Left ventricle myocardium inferior (tissue), 1 donor: ENCODE measurements at regions not wholly inside any gene's neighbourhood (a gene's known extent, or its start where the extent isn't known, plus 50 kb on each side); places are given as distances from the start of the nearest gene placed in this dataset.

Experiments
- DNase-seq: peaks from one replicate; pipeline ENCODE4 v3.0.0-alpha.2; 2020
- H3K27ac ChIP-seq: fragments of 200-600 bp; replicated peaks from 2 replicates; pipeline ENCODE4 v1.8.0; 2021
- H3K27me3 ChIP-seq: fragments of 200-600 bp; 2 replicates; pipeline ENCODE4 v1.8.0; 2021; ENCODE audit warnings: low read depth
- H3K36me3 ChIP-seq: fragments of 200-600 bp; 2 replicates; pipeline ENCODE4 v1.8.0; 2021
- H3K4me1 ChIP-seq: fragments of 200-600 bp; 2 replicates; pipeline ENCODE4 v1.8.0; 2021
- H3K4me3 ChIP-seq: fragments of 200-600 bp; 2 replicates; pipeline ENCODE4 v1.8.0; 2021; ENCODE audit warnings: mild to moderate bottlenecking, moderate library complexity
- H3K9me3 ChIP-seq: fragments of 200-600 bp; replicated peaks from 2 replicates; pipeline ENCODE4 v1.8.0; 2021
- intact Hi-C: fragments of 100-400 bp; cut with micrococcal nuclease; formaldehyde crosslinking; loops from one replicate; pipeline ENCODE4 v1.11.0; 2022
- TF ChIP-seq, protein P1 (sequence below): fragments of 200-600 bp; IDR thresholded peaks from 2 replicates; pipeline ENCODE4 v1.8.0; 2021; ENCODE audit warnings: antibody characterized with exemption, mild to moderate bottlenecking, borderline replicate concordance
- donor health status: DM: no; HTN: yes; CAD: no; lungs with severe emphysema.

DNA sequence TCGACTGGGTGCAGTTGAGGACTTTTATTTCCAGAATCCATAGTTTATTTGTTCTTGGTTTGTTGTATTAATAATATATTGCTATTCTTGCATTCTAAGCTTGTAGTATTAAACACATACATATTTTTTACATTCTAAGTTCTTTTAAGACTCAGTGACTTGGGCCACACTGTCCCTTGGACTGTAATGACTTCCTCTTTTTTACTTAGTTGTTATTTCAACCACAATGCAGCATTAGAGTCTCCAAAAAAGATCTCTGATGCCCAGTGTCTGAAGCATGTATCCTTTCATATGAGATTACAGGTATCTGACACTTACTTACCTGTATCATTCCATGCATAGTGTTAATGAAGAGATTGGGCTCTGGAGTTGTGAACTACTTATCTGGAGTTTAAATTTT lies 864.9 kb upstream of the PCDH20 start:
- no peak for DNase-seq
- H3K4me1 ChIP-seq, result no peaks in the 10 kb centered on the region
- H3K4me3 ChIP-seq, result no peak overlapping the region
- intact Hi-C loops, result no loop called here
- H3K36me3 ChIP-seq, result no peaks in the 10 kb centered on the region
- H3K27me3 ChIP-seq, result no peaks in the 10 kb centered on the region
- no peak overlapping the region for H3K27ac ChIP-seq
- no peaks in the 10 kb centered on the region for H3K9me3 ChIP-seq
- TF ChIP-seq, protein P1, sequence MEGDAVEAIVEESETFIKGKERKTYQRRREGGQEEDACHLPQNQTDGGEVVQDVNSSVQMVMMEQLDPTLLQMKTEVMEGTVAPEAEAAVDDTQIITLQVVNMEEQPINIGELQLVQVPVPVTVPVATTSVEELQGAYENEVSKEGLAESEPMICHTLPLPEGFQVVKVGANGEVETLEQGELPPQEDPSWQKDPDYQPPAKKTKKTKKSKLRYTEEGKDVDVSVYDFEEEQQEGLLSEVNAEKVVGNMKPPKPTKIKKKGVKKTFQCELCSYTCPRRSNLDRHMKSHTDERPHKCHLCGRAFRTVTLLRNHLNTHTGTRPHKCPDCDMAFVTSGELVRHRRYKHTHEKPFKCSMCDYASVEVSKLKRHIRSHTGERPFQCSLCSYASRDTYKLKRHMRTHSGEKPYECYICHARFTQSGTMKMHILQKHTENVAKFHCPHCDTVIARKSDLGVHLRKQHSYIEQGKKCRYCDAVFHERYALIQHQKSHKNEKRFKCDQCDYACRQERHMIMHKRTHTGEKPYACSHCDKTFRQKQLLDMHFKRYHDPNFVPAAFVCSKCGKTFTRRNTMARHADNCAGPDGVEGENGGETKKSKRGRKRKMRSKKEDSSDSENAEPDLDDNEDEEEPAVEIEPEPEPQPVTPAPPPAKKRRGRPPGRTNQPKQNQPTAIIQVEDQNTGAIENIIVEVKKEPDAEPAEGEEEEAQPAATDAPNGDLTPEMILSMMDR, result no peak

DNA sequence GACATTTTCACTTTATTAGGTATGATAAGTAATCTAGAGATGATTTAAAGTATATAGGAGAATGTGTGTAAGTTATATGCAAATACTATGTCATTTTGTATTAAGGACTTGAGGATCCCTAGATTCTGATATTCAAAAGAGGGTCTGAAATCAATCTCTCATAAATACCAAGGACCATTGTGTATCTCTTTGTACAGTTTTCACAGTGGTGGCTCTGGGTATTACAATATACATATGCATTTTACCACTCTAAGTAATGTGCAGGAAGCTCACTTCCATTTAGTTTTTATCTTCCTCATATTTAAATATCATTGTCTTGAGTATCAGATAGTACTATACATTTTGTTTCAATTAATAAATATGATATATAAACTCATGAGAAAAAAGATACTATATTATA lies 862.6 kb upstream of the PCDH20 start:
- TF ChIP-seq, protein P1, result no peak
- no peak for DNase-seq
- intact Hi-C loops, result no loop called here

DNA sequence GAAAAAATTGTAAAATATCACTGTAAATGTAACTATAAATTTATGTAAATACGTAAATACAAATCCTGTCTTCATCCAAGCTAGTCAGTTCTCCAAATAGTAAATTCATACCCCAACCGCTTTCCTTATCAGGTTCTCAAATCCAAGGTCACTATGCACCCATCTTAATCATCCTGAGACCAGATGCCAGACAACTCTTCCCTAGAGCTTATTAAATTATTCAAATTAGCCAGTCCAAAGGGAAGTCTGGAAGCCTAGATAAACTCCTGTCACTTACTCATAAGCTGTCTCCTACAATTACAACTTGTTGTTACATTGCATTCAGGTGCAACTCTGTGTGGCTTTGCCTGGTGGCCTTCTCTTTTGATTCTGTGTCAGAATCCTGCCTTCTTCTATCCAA lies 836.1 kb upstream of the PCDH20 start:
- Histone ChIP-seq H3K27me3 (no peaks in the 10 kb centered on the region), H3K27ac (no peak overlapping the region), H3K36me3 (no peaks in the 10 kb centered on the region), H3K9me3 (peaks cover 5% of the 10 kb centered on the region), H3K4me3 (no peak overlapping the region), H3K4me1 (no peaks in the 10 kb centered on the region)
- no peak for DNase-seq
- TF ChIP-seq, protein P1, result no peak
- intact Hi-C loops, result no loop called here

More for the DNA sequence above, 862.6 kb upstream of the PCDH20 start:
- Histone ChIP-seq H3K27ac (no peak overlapping the region), H3K36me3 (no peaks in the 10 kb centered on the region), H3K9me3 (peaks cover 4% of the 10 kb centered on the region), H3K27me3 (no peaks in the 10 kb centered on the region), H3K4me1 (no peaks in the 10 kb centered on the region), H3K4me3 (no peak overlapping the region)

DNA sequence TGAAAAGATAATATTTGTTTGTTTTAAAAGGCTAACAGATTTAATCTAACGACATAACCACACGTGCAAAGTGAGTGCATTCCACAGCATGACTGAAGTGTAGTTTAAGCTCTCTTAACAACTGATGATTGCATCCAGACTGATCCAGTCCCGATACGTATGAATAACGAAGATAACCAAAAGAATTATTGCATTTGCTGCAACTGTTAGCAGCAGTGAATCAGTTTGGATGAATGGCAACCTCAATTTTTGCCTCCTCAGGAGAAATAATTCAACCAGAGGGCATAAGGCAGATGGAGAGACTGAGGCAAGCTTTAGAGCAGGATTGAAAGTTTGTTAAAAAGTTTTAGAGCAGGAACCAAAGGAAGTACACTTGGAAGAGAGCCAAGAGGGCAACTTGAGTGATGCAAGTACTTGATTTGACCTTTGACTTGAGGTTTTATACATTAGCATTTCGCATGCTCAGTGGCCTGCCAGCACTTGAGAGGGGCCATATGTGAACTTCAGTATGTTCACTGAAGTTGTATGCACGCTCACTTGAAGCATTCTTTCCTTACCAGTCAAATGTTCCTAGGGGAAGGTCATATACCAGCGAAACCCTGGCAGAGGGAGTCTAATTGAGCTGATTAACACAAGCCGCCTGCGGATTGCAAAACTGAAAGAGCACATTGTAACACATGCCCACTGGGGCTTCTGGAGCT lies 835.0 kb upstream of the PCDH20 start:
- no peaks in the 10 kb centered on the region for H3K4me1 ChIP-seq
- no peaks in the 10 kb centered on the region for H3K27me3 ChIP-seq
- no peaks in the 10 kb centered on the region for H3K36me3 ChIP-seq
- no peak for DNase-seq
- intact Hi-C loops, result no loop called here
- peaks cover 5% of the 10 kb centered on the region for H3K9me3 ChIP-seq
- H3K4me3 ChIP-seq, result no peak overlapping the region
- no peak overlapping the region for H3K27ac ChIP-seq
- TF ChIP-seq, protein P1, result no peak

DNA sequence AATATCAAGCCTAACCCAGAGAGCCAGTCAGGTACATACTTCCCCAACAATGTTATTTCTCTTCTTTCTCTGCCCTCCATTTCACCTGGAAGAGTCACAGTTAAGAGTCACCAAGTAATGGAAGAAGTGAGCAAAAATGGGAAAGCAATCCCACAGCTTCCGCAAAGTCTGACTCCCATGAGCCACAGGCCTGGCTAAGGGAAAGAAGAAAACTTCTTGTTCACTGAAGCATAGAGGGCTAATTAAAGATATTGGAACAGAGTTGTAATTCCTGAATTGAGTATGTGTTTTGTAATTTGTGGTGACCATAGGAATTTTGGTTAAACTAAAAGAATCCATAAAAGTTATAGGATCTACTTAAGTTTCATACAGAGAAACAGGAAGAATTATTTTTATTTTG lies 830.9 kb upstream of the PCDH20 start:
- Histone ChIP-seq H3K27ac (no peak overlapping the region), H3K4me1 (no peaks in the 10 kb centered on the region), H3K27me3 (no peaks in the 10 kb centered on the region), H3K9me3 (no peaks in the 10 kb centered on the region), H3K4me3 (no peak overlapping the region), H3K36me3 (no peaks in the 10 kb centered on the region)
- TF ChIP-seq, protein P1, result no peak
- no peak for DNase-seq
- intact Hi-C loops, result no loop called here

DNA sequence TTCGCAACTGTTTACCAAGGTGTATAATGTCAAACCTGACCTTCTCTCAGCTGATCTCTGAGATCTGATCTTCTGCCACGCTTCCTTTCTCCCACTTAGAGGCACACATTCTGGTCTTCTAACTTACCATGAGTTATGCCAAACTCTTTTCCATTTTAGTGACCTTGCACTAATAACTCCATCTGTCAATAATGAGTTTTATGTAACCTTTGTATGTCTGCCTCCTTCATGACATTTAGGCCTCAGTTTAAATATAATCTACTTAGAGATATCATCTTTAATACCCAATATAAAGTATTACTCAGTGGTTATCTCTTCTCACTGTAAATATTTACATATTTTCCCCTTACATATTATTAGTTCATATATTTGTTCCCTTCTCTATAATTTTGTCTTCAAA lies 827.5 kb upstream of the PCDH20 start:
- Histone ChIP-seq H3K4me3 (no peak overlapping the region), H3K36me3 (no peaks in the 10 kb centered on the region), H3K27me3 (no peaks in the 10 kb centered on the region), H3K9me3 (no peaks in the 10 kb centered on the region), H3K27ac (no peak overlapping the region), H3K4me1 (no peaks in the 10 kb centered on the region)
- intact Hi-C loops, result no loop called here
- DNase-seq, result no peak
- TF ChIP-seq, protein P1, result no peak
